Lower lobe of right lung (tissue), 2 donors: ENCODE measurements at regions not wholly inside any gene's neighbourhood (a gene's known extent, or its start where the extent isn't known, plus 50 kb on each side); places are given as distances from the start of the nearest gene placed in this dataset.

Source experiments
- ATAC-seq, 2 donors: fragments of 200-7000 bp; cut with Tn5 transposase; one replicate each; pipeline ENCODE4 v1.9.1; 2020 to 2022; ENCODE audit warnings: mild to moderate bottlenecking in 2 of 2, moderate library complexity in 2 of 2
- DNase-seq: peaks from one replicate; pipeline ENCODE4 v3.0.0-alpha.2; 2020
- H3K27ac ChIP-seq: fragments of 200-600 bp; one replicate; pipeline ENCODE4 v1.8.0; 2022
- H3K27me3 ChIP-seq: fragments of 200-600 bp; one replicate; pipeline ENCODE4 v1.8.0; 2022; ENCODE audit warnings: low read depth
- H3K36me3 ChIP-seq: fragments of 200-600 bp; one replicate; pipeline ENCODE4 v1.8.0; 2022; ENCODE audit warnings: mild to moderate bottlenecking
- H3K4me1 ChIP-seq: fragments of 200-600 bp; one replicate; pipeline ENCODE4 v1.8.0; 2022
- H3K4me3 ChIP-seq: fragments of 200-600 bp; one replicate; pipeline ENCODE4 v1.8.0; 2022; ENCODE audit warnings: mild to moderate bottlenecking
- H3K9me3 ChIP-seq: fragments of 200-600 bp; one replicate; pipeline ENCODE4 v1.8.0; 2022
- intact Hi-C: fragments of 100-400 bp; cut with DNase I; formaldehyde crosslinking; loops from one replicate; pipeline ENCODE4 v1.11.0; 2022
- TF ChIP-seq, protein P1 (sequence below): fragments of 200-600 bp; IDR thresholded peaks from one replicate; pipeline ENCODE4 v1.8.0; 2022; ENCODE audit warnings: antibody characterized with exemption, mild to moderate bottlenecking
- donor health status: DM: no; HTN: yes; CAD: no; lungs with severe emphysema.

DNA sequence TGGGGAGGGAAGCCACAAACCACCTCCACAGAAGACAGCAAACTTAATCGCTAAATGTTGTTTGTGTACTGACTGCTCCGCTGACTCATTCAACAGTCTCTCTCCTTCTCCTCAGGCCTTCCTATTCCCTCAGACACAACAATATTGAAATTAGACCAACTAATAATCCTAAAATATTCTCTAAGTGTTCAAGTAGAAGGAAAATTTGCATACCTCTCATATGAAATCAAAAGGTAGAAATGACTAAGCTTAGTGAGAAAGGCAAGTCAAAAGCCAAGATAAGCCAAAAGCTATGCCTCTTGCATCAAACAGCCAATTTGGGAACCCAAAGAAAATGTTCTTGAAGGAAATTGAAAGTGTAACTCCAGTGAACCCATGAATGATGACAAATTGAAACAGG lies 75.7 kb upstream of the ARHGAP24 start:
- H3K4me1 ChIP-seq, result no peaks in the 10 kb centered on the region
- H3K4me3 ChIP-seq, result no peak overlapping the region
- no peak for ATAC-seq
- no peaks in the 10 kb centered on the region for H3K36me3 ChIP-seq
- H3K27ac ChIP-seq, result no peak overlapping the region
- TF ChIP-seq, protein P1, sequence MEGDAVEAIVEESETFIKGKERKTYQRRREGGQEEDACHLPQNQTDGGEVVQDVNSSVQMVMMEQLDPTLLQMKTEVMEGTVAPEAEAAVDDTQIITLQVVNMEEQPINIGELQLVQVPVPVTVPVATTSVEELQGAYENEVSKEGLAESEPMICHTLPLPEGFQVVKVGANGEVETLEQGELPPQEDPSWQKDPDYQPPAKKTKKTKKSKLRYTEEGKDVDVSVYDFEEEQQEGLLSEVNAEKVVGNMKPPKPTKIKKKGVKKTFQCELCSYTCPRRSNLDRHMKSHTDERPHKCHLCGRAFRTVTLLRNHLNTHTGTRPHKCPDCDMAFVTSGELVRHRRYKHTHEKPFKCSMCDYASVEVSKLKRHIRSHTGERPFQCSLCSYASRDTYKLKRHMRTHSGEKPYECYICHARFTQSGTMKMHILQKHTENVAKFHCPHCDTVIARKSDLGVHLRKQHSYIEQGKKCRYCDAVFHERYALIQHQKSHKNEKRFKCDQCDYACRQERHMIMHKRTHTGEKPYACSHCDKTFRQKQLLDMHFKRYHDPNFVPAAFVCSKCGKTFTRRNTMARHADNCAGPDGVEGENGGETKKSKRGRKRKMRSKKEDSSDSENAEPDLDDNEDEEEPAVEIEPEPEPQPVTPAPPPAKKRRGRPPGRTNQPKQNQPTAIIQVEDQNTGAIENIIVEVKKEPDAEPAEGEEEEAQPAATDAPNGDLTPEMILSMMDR, result no peak
- no peak for DNase-seq
- H3K27me3 ChIP-seq, result no peaks in the 10 kb centered on the region
- intact Hi-C loops, result no loop called here
- no peaks in the 10 kb centered on the region for H3K9me3 ChIP-seq

DNA sequence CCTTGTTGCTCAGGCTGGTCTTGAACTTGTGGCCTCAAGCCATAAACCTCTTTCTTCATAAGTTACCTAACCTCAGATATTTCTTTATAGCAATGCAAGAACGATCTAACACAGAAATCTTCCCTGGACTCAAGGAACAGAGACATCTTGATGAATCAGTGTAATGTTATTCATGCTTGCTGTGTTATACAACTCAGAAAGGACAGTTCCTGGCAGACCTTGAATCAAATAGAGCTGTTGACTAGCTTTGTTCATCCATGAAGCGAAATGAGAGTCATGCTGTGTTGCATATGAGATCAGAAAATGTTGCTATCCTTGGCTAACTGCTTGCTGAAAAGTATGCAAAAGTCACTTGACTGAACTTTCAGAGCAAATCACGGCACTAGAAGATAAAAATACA lies 72.6 kb upstream of the ARHGAP24 start:
- TF ChIP-seq, protein P1, result no peak
- no peak for ATAC-seq
- H3K9me3 ChIP-seq, result no peaks in the 10 kb centered on the region
- no peaks in the 10 kb centered on the region for H3K27me3 ChIP-seq
- DNase-seq, result no peak
- H3K36me3 ChIP-seq, result no peaks in the 10 kb centered on the region
- no peak overlapping the region for H3K4me3 ChIP-seq
- H3K4me1 ChIP-seq, result no peaks in the 10 kb centered on the region
- intact Hi-C loops, result no loop called here
- H3K27ac ChIP-seq, result no peak overlapping the region

GRCh38 chr4:85406185-85406584 lies 68.8 kb upstream of the ARHGAP24 start:
- no peak for ATAC-seq
- intact Hi-C loops, result no loop called here
- Histone ChIP-seq H3K27me3 (no peaks in the 10 kb centered on the region), H3K27ac (no peak overlapping the region), H3K4me1 (no peaks in the 10 kb centered on the region), H3K4me3 (no peak overlapping the region), H3K9me3 (no peaks in the 10 kb centered on the region), H3K36me3 (no peaks in the 10 kb centered on the region)
- TF ChIP-seq, protein P1, result no peak
- no peak for DNase-seq

DNA sequence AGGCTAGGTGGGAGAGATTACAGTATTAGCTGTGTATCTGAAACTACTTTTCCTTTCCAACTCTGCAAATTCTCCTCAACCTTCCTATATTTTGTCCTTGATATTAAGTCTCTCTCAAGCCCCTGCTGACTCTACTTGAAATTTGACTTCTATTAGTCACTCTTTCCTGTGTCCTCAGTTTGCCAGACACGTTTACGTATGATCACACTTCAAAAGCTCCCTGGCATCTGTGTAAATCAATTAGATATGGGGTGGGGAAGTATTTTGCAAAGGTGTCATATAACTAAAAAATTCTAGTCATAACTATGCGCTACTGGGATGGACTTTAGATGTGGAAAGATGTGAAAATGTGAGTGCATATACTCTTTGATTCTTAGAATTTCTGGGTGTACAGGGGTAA lies 67.4 kb upstream of the ARHGAP24 start:
- intact Hi-C loops, result no loop called here
- no peak for ATAC-seq

GRCh38 chr4:85408301-85408700 lies 66.6 kb upstream of the ARHGAP24 start:
- Histone ChIP-seq H3K9me3 (no peaks in the 10 kb centered on the region), H3K4me1 (no peaks in the 10 kb centered on the region), H3K27ac (no peak overlapping the region), H3K4me3 (no peak overlapping the region), H3K36me3 (no peaks in the 10 kb centered on the region), H3K27me3 (no peaks in the 10 kb centered on the region)
- TF ChIP-seq, protein P1, result no peak
- intact Hi-C loops, result no loop called here
- DNase-seq (no peak), ATAC-seq (no peak)

More for the DNA sequence above, 67.4 kb upstream of the ARHGAP24 start:
- TF ChIP-seq, protein P1, result no peak
- no peaks in the 10 kb centered on the region for H3K9me3 ChIP-seq
- no peak overlapping the region for H3K4me3 ChIP-seq
- no peaks in the 10 kb centered on the region for H3K4me1 ChIP-seq
- DNase-seq, result no peak
- H3K27me3 ChIP-seq, result no peaks in the 10 kb centered on the region
- no peaks in the 10 kb centered on the region for H3K36me3 ChIP-seq
- H3K27ac ChIP-seq, result no peak overlapping the region

DNA sequence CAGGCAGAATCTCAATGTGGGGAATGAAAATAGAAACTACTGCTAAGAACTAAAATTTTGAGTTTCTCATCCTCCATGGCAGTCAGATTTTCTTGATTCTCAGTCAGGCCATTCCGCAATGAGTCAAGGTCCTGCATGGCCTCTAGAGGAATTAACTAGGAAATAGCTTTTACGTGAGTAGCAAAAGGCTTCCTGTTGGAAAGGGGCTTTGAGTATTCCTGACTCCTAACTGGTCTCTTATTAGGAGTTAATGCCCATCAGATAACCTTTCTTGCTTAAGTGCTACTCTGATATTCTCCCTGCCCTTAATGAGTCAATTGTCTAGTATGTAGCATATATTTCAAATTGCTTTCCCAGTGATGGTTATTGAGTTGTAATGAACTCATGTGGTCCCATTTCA lies 65.7 kb upstream of the ARHGAP24 start:
- TF ChIP-seq, protein P1, result no peak
- Histone ChIP-seq H3K4me3 (no peak overlapping the region), H3K4me1 (no peaks in the 10 kb centered on the region), H3K27me3 (no peaks in the 10 kb centered on the region), H3K9me3 (no peaks in the 10 kb centered on the region), H3K27ac (no peak overlapping the region), H3K36me3 (no peaks in the 10 kb centered on the region)
- DNase-seq (no peak), ATAC-seq (no peak)
- intact Hi-C loops, result no loop called here
